Ishikawa (cell line): ENCODE measurements at regions not wholly inside any gene's neighbourhood (a gene's known extent, or its start where the extent isn't known, plus 50 kb on each side); places are given as distances from the start of the nearest gene placed in this dataset.

Source experiments
- EP300 ChIP-seq: IDR thresholded peaks from 2 replicates; pipeline ENCODE4 v1.6.1; 2012; ENCODE audit warnings: borderline replicate concordance
- FOXM1 ChIP-seq: IDR thresholded peaks from 2 replicates; pipeline ENCODE4 v1.6.1; 2012; ENCODE audit warnings: low read depth, borderline replicate concordance
- MAX ChIP-seq: IDR thresholded peaks from 2 replicates; pipeline ENCODE4 v1.6.1; 2012
- RAD21 ChIP-seq: IDR thresholded peaks from 2 replicates; pipeline ENCODE4 v1.6.1; 2012; ENCODE audit warnings: low read depth
- TAF1 ChIP-seq: IDR thresholded peaks from 2 replicates; pipeline ENCODE4 v1.6.1; 2012; ENCODE audit warnings: low read depth, mild to moderate bottlenecking
- USF1 ChIP-seq: IDR thresholded peaks from 2 replicates; pipeline ENCODE4 v1.6.1; 2012
- ZBTB7A ChIP-seq: IDR thresholded peaks from 2 replicates; pipeline ENCODE4 v1.6.1; 2012; ENCODE audit warnings: low read depth

DNA sequence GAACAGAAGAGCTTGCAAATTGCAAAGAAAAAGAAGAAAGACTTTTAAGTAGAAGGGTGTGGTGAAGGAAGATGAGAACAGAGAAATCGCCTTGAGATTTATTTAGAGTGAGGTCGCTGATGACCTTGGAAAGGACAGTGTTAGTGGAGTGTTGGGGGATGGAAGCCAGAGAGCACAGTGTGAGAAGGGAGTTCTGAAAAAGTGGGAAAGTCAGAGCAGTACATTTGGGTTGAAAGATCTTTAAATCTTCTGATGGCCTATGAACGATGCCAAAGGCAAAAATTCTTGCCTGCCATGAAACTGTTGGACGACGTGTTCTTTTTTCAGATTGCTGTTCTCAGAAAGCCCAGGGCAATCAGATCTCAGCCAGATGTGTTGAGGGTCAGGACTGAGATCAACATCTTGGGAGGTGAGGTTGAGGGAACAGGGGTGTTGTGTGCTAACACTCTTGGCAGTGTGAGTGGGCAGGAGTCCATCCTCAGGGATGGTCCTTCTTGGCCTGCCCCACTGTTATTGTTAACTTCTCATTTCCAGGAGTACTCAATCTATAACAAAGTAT is 330.1 kb downstream of the MAP2K6 start:
- TF ChIP-seq USF1 (no peak), MAX (no peak), RAD21 (no peak), ZBTB7A (no peak), FOXM1 (no peak), EP300 (no peak), TAF1 (no peak)
